Activated CD4-positive, alpha-beta T cell treated with anti-CD3 and anti-CD28 coated beads, Interleukin-2, amount 10 ng/mL, durations not matched to agents 24 days and 14 days (primary cell): ENCODE measurements at regions not wholly inside any gene's neighbourhood (a gene's known extent, or its start where the extent isn't known, plus 50 kb on each side); places are given as distances from the start of the nearest gene placed in this dataset.

Source experiments
- DNase-seq: peaks from one replicate; pipeline ENCODE4 v3.0.0; 2022
- H3K27ac Mint-ChIP-seq: one replicate; pipeline ENCODE4 v1.8.0; 2022; ENCODE audit warnings: mild to moderate bottlenecking, mixed read lengths
- H3K27me3 Mint-ChIP-seq: one replicate; pipeline ENCODE4 v1.8.0; 2022; ENCODE audit warnings: mixed read lengths
- H3K36me3 Mint-ChIP-seq: one replicate; pipeline ENCODE4 v1.8.0; 2022; ENCODE audit warnings: low read depth, mild to moderate bottlenecking, mixed read lengths
- H3K4me1 Mint-ChIP-seq: one replicate; pipeline ENCODE4 v1.8.0; 2021; ENCODE audit warnings: mixed read lengths
- H3K4me3 Mint-ChIP-seq: one replicate; pipeline ENCODE4 v1.8.0; 2022; ENCODE audit warnings: mild to moderate bottlenecking, moderate library complexity, mixed read lengths
- H3K9me3 Mint-ChIP-seq: one replicate; pipeline ENCODE4 v1.8.0; 2021; ENCODE audit warnings: mixed read lengths
- intact Hi-C: fragments of 100-400 bp; cut with micrococcal nuclease; formaldehyde crosslinking; loops from one replicate; pipeline ENCODE4 v1.15.1; 2023

DNA sequence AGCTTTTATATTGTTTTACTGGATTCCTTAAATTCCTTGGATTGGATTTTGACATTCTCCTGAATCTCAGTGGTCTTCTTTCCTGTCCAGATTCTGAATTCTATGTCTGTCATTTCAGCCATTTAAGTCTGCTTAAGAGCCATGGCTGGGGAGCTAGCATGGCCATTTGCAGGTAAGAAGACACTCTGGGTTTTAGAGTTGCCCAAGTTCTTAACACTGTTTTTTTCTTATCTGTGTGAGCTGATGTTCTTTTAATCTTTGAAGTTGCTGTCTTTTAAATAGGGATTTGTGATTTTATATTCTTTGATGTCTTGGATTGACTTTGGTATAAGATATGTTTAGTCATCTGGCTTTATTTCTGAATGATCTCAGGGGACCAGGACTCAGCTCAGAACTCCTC is 677.2 kb downstream of the CCDC85A start:
- Mint-ChIP-seq H3K4me3 (no peak overlapping the region), H3K27me3 (no peaks in the 10 kb centered on the region), H3K9me3 (peaks cover 14% of the 10 kb centered on the region), H3K4me1 (no peaks in the 10 kb centered on the region), H3K36me3 (no peaks in the 10 kb centered on the region), H3K27ac (no peak overlapping the region)
- DNase-seq, result no peak
- intact Hi-C loops, result no loop called here

DNA sequence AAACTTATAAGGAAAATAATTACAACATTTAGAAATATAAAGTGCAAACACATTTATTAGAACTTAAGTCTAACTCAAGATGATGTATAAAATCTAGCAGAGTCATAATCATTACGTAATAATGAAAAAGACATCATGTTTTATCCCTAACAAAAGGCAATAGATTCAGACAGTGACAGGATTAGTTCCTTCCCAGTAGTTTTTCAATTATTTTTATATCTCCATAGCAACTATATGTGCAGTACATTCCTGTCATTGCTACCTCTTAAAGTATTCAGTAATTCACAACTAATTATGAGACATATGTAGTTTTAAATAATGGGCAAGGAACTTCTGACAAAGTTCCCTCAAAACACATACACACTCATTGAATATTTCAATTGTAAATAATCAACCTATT is 687.9 kb downstream of the CCDC85A start:
- no peaks in the 10 kb centered on the region for H3K36me3 Mint-ChIP-seq
- H3K27ac Mint-ChIP-seq, result no peak overlapping the region
- intact Hi-C loops, result no loop called here
- H3K4me3 Mint-ChIP-seq, result no peak overlapping the region
- no peaks in the 10 kb centered on the region for H3K4me1 Mint-ChIP-seq
- no peaks in the 10 kb centered on the region for H3K27me3 Mint-ChIP-seq
- no peak for DNase-seq
- no peaks in the 10 kb centered on the region for H3K9me3 Mint-ChIP-seq

DNA sequence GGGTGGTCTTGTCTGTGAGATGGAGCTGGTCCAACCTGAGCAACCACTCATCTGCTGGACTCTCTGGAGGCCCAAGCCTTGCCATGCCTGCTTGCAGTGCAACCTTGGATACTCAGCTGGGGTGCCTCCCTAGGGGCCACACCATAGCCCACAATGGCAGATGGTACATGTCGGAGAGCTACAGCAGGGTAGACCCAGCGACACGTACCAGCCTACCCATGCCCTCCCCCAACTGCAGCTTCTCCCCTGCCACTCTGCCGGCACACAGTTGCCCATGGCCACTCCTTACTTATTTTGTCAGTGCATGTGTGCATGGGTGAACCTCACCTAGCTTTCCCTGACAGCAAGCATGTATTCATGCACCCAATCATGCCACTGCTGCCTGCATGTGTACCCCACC is 690.9 kb downstream of the CCDC85A start:
- no peak for DNase-seq
- Mint-ChIP-seq H3K4me1 (no peaks in the 10 kb centered on the region), H3K27me3 (no peaks in the 10 kb centered on the region), H3K27ac (no peak overlapping the region), H3K9me3 (peaks cover 9% of the 10 kb centered on the region), H3K4me3 (no peak overlapping the region), H3K36me3 (no peaks in the 10 kb centered on the region)
- intact Hi-C loops, result no loop called here

DNA sequence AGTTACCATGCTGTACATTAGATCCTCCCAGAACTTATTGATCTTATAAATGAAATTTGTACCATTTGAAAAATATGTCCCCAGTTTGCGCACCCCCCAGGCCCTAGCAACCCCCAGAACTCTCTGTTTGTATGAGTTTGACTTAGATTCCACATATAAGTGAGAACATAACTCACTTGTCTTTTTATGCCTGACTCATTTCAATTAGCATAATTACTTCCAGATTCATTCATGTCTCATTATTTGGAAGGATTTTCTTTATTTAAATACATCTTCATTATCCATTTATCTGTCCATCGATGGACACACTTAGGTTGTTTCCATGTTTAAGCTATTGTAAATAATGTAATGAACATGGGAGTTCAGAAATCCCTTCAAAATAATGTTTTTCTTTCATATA is 705.9 kb downstream of the CCDC85A start:
- Mint-ChIP-seq H3K27me3 (no peaks in the 10 kb centered on the region), H3K36me3 (no peaks in the 10 kb centered on the region), H3K4me3 (no peak overlapping the region), H3K4me1 (no peaks in the 10 kb centered on the region), H3K9me3 (no peaks in the 10 kb centered on the region), H3K27ac (no peak overlapping the region)
- no peak for DNase-seq
- intact Hi-C loops, result no loop called here

DNA sequence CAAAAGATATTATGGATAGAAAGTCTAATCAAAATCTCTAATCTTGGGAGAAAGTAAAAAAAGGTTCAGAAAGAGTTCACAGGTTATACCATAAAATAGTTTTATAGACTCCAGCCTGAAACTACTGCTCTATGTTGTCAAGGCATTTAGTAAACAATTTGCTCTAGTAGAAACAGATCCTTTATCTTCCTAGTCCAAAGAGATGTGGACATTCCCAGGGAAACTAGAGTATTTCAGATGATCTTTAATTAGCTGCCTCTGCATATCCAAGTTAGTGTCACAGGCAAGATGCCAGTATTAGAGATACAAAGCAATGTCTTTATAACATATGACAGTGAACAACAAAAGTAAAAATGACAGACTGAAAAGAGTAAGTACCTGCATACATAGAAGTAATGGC is 708.6 kb downstream of the CCDC85A start:
- Mint-ChIP-seq H3K36me3 (no peaks in the 10 kb centered on the region), H3K27ac (no peak overlapping the region), H3K4me1 (no peaks in the 10 kb centered on the region), H3K4me3 (no peak overlapping the region), H3K9me3 (no peaks in the 10 kb centered on the region), H3K27me3 (no peaks in the 10 kb centered on the region)
- intact Hi-C loops, result no loop called here
- no peak for DNase-seq

DNA sequence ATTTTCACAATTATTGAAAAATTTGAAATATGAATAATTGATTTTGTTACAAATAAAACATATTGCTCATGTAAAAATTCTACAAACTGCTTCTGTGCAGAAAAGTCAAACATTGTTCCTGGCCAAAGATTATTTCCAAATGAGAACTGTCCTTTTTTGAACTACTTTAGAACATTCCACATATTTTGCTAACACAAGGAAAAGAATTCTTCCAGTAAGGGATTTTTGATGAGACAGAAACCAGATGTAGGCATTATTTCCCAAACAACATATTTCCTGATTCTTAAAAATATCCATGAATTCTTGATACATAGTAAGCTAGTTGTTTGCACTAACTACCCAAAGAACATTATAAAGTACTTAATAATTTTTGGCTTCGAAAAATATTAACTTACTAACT is 715.2 kb downstream of the CCDC85A start:
- Mint-ChIP-seq H3K4me3 (no peak overlapping the region), H3K36me3 (no peaks in the 10 kb centered on the region), H3K27me3 (no peaks in the 10 kb centered on the region), H3K9me3 (no peaks in the 10 kb centered on the region), H3K27ac (no peak overlapping the region), H3K4me1 (no peaks in the 10 kb centered on the region)
- intact Hi-C loops, result no loop called here
- DNase-seq, result no peak

DNA sequence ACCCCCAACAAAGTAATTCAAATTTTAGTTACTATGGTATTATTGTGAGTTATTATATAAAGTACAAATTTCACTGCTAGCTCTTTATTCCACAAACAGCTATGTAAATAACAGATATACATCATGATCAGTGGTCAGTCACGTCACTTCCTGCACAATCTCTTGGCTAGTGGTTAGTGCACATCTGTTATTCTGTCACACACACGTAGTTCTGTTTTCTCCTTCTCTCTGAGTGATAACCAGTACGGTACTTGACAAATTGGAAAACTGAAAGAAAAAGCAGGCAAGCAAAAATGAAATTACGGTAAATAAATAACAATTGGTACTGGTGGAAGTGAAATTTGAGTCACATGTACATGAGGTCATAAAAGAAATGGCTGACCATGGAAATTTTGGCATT is 728.7 kb downstream of the CCDC85A start:
- Mint-ChIP-seq H3K9me3 (peaks cover 23% of the 10 kb centered on the region), H3K4me1 (no peaks in the 10 kb centered on the region), H3K4me3 (no peak overlapping the region), H3K36me3 (no peaks in the 10 kb centered on the region), H3K27me3 (no peaks in the 10 kb centered on the region), H3K27ac (no peak overlapping the region)
- intact Hi-C loops, result no loop called here
- no peak for DNase-seq

DNA sequence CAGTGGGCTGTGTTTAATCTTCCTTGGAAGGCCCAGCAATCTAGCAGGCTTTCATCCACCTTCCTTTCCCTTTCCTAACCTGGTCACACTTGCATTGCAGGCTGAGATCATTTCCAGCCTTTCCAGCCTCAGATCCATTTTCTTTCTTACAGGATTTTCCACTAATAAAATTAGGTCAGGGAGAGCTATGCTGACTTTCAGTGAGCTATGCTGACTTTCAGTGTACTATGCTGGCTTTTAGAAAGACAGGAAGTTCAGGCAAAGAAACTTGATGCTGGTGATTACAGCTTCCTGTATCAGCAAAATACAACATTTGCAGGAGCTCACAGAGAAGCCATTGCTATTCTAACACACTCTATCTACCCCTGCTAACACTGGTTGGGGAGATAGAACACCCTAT is 735.0 kb downstream of the CCDC85A start:
- intact Hi-C loops, result no loop called here
- Mint-ChIP-seq H3K27ac (no peak overlapping the region), H3K9me3 (peaks cover 17% of the 10 kb centered on the region), H3K4me3 (no peak overlapping the region), H3K36me3 (no peaks in the 10 kb centered on the region), H3K27me3 (no peaks in the 10 kb centered on the region), H3K4me1 (no peaks in the 10 kb centered on the region)
- no peak for DNase-seq

DNA sequence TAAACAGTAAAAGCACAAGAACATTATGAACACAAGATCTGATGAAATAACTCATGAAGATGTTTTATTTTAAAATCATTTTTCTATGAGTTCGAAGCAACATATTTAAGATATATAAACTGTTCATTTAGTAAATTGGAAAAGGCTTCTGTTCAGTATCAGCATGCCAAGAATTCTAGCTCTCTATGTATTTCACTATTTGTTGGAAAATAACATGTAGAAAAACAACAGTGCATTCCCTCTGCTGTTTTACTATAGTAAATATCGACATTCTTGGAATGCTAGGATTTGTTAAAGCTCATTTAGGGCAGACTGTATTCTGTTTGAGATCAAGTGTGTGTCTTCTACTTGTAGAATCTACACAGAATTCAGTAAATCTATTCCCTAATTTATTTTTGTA is 750.2 kb downstream of the CCDC85A start:
- Mint-ChIP-seq H3K27ac (no peak overlapping the region), H3K27me3 (no peaks in the 10 kb centered on the region), H3K36me3 (no peaks in the 10 kb centered on the region), H3K4me1 (no peaks in the 10 kb centered on the region), H3K9me3 (no peaks in the 10 kb centered on the region), H3K4me3 (no peak overlapping the region)
- DNase-seq, result no peak
- intact Hi-C loops, result no loop called here

DNA sequence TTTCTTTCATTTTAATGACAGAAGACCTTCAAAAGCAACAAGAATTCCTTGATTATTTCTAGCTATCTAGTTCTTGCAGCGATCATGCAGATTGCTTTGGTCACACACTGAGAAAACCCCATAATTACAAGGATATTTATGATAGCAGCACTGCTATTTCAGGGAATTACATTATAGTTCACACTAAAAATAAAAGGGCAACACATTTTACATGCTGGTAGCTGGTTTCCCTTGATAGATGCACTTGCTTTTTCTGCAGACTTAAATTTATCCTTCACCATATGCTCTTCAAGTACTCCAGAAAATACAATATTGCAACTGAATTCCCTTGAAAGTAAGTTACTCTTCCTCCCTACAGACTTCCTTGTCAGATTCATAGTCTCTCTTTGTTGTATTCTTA is 751.1 kb downstream of the CCDC85A start:
- DNase-seq, result no peak
- no peak overlapping the region for H3K4me3 Mint-ChIP-seq
- H3K27ac Mint-ChIP-seq, result no peak overlapping the region
- intact Hi-C loops, result no loop called here
- no peaks in the 10 kb centered on the region for H3K9me3 Mint-ChIP-seq
- no peaks in the 10 kb centered on the region for H3K4me1 Mint-ChIP-seq
- H3K36me3 Mint-ChIP-seq, result no peaks in the 10 kb centered on the region
- no peaks in the 10 kb centered on the region for H3K27me3 Mint-ChIP-seq

DNA sequence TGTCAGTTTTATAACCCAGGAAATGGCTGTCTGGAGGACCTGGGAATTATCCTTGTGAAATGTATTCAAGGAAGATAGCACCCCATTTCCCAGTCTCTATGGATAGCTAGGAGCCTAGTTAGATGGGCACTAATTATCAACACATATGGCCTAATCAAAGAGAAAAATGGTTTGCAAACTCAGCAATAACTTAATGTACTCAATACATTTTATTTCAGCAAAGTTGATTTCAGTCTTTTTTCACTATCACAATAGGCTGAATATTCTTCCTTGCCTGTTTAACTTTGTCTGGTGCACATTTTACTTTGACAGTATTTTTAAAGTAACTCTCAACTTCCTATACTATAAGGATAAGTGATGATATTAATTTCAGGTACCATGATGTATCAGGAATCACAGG is 756.3 kb downstream of the CCDC85A start:
- no peaks in the 10 kb centered on the region for H3K4me1 Mint-ChIP-seq
- H3K4me3 Mint-ChIP-seq, result no peak overlapping the region
- intact Hi-C loops, result no loop called here
- no peaks in the 10 kb centered on the region for H3K9me3 Mint-ChIP-seq
- H3K27ac Mint-ChIP-seq, result no peak overlapping the region
- H3K36me3 Mint-ChIP-seq, result no peaks in the 10 kb centered on the region
- H3K27me3 Mint-ChIP-seq, result no peaks in the 10 kb centered on the region
- no peak for DNase-seq

DNA sequence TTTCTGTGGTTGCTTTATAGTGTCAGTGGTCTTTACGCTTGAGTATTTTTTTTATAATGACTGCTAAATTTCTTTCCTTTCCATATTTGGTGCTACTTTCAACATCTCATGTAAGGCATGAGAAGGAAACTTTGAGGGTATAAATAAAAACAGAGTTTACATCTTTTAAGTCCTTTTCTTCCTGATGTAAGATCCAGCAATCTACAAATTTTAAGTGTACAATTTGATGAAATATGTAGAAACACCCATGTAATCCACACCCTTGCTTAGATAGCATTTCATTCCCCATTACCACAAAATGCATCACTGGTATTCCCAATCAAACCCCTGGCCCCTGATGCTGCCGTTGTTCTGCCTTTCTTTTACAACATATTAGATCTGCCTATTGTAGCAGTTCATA is 769.1 kb downstream of the CCDC85A start:
- H3K27ac Mint-ChIP-seq, result no peak overlapping the region
- intact Hi-C loops, result no loop called here

DNA sequence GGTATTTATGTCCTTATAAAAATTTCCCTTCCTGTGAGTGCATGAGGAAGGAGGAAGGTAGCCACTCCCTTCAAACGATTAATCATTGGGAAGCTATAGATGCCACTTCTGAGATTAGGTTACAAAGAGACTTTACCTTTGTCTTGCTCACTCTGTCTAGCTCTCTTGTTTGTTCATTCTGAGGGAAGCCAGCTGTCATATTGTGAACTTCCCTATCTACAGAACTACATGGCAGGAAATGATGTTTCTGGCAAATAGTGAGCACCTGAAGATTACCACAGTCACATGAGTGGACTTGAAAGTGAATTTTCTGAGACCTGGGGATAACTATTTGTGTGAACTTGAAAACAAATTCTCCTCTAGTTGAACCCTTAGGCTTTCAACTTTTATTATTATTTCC is 776.8 kb downstream of the CCDC85A start:
- H3K27ac Mint-ChIP-seq, result no peak overlapping the region
- no peaks in the 10 kb centered on the region for H3K36me3 Mint-ChIP-seq
- no peaks in the 10 kb centered on the region for H3K27me3 Mint-ChIP-seq
- H3K4me3 Mint-ChIP-seq, result no peak overlapping the region
- peaks cover 11% of the 10 kb centered on the region for H3K9me3 Mint-ChIP-seq
- DNase-seq, result no peak
- intact Hi-C loops, result no loop called here
- H3K4me1 Mint-ChIP-seq, result no peaks in the 10 kb centered on the region

More for the DNA sequence above, 769.1 kb downstream of the CCDC85A start:
- Mint-ChIP-seq H3K27me3 (no peaks in the 10 kb centered on the region), H3K36me3 (no peaks in the 10 kb centered on the region), H3K4me3 (no peak overlapping the region), H3K4me1 (no peaks in the 10 kb centered on the region), H3K9me3 (peaks cover 8% of the 10 kb centered on the region)
- no peak for DNase-seq

DNA sequence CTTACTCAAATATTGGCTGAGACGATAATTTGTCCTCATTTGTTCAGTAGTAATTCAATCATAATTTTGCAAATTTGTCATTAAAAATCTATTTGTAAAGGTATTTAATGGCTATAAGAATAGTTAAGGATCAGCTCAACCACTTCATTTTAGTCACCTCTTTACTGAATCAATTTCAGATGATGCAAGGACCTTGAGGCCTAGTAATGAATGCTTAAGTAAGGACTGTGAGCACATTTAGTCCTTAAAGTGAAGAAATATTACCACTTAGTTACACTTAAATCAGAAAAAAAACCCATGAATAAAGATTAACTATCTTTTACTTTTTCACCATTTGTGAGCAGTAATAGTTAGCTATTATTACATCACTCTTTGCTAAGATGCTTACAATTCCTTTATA is 778.9 kb downstream of the CCDC85A start:
- Mint-ChIP-seq H3K4me3 (no peak overlapping the region), H3K9me3 (peaks cover 8% of the 10 kb centered on the region), H3K36me3 (no peaks in the 10 kb centered on the region), H3K27me3 (no peaks in the 10 kb centered on the region), H3K4me1 (no peaks in the 10 kb centered on the region), H3K27ac (no peak overlapping the region)
- no peak for DNase-seq
- intact Hi-C loops, result no loop called here

DNA sequence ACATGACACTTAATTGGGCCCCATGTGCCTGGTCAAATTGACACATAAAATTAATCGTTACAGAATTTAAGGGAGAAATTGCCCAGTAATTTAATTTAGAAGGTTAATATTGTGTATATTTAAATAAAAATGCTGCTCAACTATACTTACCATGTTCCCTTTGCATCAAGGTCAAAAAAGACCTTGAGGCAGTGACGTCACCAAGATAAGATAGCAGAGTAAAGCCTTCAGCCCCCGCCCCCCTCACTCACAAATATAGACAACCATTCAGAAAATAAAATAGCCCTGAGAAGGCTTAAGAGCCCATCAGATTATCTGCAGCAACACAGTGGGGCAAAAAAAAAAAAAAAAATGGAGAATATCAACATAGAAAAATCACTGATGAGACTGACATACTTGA is 785.7 kb downstream of the CCDC85A start:
- Mint-ChIP-seq H3K27me3 (no peaks in the 10 kb centered on the region), H3K4me1 (no peaks in the 10 kb centered on the region), H3K36me3 (no peaks in the 10 kb centered on the region), H3K27ac (no peak overlapping the region), H3K9me3 (peaks cover 7% of the 10 kb centered on the region), H3K4me3 (no peak overlapping the region)
- no peak for DNase-seq
- intact Hi-C loops, result no loop called here
